ENCODE measurements at regions not wholly inside any gene's neighbourhood (a gene's known extent, or its start where the extent isn't known, plus 50 kb on each side); places are given as distances from the start of the nearest gene placed in this dataset.

- TF ChIP-seq CTCF (IDR thresholded peaks at IDR 0.05; ENCODE audit: low read depth, low read length), result no peak
- DNase-seq (ENCODE audit: extremely low read depth, low read depth), result no peak
Observed at GRCh38 chr3:76063811-76064210, 278.5 kb upstream of the ZNF717 start.

GRCh38 chr3:76065964-76066363, 280.6 kb upstream of the ZNF717 start:
- no peak for TF ChIP-seq CTCF (IDR thresholded peaks at IDR 0.05; ENCODE audit: low read depth, low read length)
- no peak for DNase-seq (ENCODE audit: extremely low read depth, low read depth)

- DNase-seq (ENCODE audit: extremely low read depth, low read depth), result no peak
- no peak for TF ChIP-seq CTCF (IDR thresholded peaks at IDR 0.05; ENCODE audit: low read depth, low read length)
Observed at GRCh38 chr3:76078101-76078500, 292.8 kb upstream of the ZNF717 start.

GRCh38 chr3:76083992-76084391, 298.6 kb upstream of the ZNF717 start:
- TF ChIP-seq CTCF (IDR thresholded peaks at IDR 0.05; ENCODE audit: low read depth, low read length), result no peak
- no peak for DNase-seq (ENCODE audit: extremely low read depth, low read depth)

- DNase-seq (ENCODE audit: extremely low read depth, low read depth), result no peak
- no peak for TF ChIP-seq CTCF (IDR thresholded peaks at IDR 0.05; ENCODE audit: low read depth, low read length)
Observed at GRCh38 chr3:76096036-76096435, 310.7 kb upstream of the ZNF717 start.

GRCh38 chr3:76096836-76097588, 311.7 kb upstream of the ZNF717 start:
- DNase-seq (ENCODE audit: extremely low read depth, low read depth), result no peak
- no peak for TF ChIP-seq CTCF (IDR thresholded peaks at IDR 0.05; ENCODE audit: low read depth, low read length)

- no peak for TF ChIP-seq CTCF (IDR thresholded peaks at IDR 0.05; ENCODE audit: low read depth, low read length)
- DNase-seq (ENCODE audit: extremely low read depth, low read depth), result no peak
Observed at GRCh38 chr3:76097589-76097969, 312.2 kb upstream of the ZNF717 start.

Measured in AG09319 (cell line).